Fibroblast of villous mesenchyme (primary cell): ENCODE measurements at regions not wholly inside any gene's neighbourhood (a gene's known extent, or its start where the extent isn't known, plus 50 kb on each side); places are given as distances from the start of the nearest gene placed in this dataset.

Source experiments
- DNase-seq: peaks from one replicate; pipeline ENCODE4 v3.0.0-alpha.2; 2010; ENCODE audit warnings: low read depth
- H3K4me3 ChIP-seq: 2 replicates; pipeline ENCODE4 v1.5.1; 2011; ENCODE audit warnings: low read depth, mild to moderate bottlenecking, low read length
- CTCF ChIP-seq: IDR thresholded peaks from 2 replicates; pipeline ENCODE4 v1.5.1; 2012; ENCODE audit warnings: low read depth, mild to moderate bottlenecking, low read length; ENCODE audit not compliant: insufficient read depth

DNA sequence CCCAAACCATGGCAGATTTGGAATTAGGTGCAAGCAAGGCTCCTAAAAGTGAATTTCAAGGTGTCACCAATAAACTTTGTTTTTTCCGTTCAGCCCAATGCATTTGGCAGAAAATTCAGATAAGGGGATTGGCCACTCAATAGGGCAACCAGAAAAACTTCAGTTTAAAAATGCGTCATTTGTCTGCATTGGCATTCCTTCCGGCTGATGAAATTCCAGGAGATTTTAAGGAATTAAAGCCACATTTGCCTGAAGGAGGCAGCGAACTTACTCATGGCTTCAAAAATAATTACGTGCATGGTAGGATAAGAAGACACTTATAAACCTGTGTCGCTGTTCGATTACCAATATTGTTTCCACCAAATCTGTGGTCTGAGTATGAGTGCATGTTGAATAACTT lies 151.9 kb downstream of the SALL1 start:
- no peak for TF ChIP-seq CTCF
- DNase-seq, result no peak
- H3K4me3 ChIP-seq, result no peak overlapping the region

DNA sequence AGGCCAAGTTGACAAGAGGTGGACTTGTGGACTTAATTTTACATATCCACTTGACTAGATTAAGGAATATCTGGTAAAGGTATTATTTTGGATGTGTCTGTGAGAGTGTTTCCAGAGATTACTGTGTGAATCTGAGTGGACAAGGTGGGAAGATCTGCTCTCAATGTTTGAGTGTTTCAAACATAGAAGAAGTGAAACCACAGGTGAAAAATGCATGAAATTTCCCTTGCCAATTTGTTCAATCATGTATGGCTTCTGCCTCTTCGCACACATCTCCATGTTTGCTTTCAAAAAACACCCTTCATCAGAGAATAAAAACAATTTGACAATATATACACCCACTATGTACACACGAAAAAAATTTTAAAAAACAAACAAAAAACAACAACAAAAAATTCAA lies 152.7 kb downstream of the SALL1 start:
- H3K4me3 ChIP-seq, result no peak overlapping the region
- no peak for DNase-seq
- TF ChIP-seq CTCF, result no peak

GRCh38 chr16:50997679-50998078 lies 153.4 kb downstream of the SALL1 start:
- TF ChIP-seq CTCF, result no peak
- no peak for DNase-seq
- H3K4me3 ChIP-seq, result no peak overlapping the region

GRCh38 chr16:50996830-50997186 lies 154.3 kb downstream of the SALL1 start:
- DNase-seq, result no peak
- no peak for TF ChIP-seq CTCF
- no peak overlapping the region for H3K4me3 ChIP-seq

GRCh38 chr16:50996166-50996829 lies 154.8 kb downstream of the SALL1 start:
- H3K4me3 ChIP-seq, result no peak overlapping the region
- no peak for TF ChIP-seq CTCF
- no peak for DNase-seq

DNA sequence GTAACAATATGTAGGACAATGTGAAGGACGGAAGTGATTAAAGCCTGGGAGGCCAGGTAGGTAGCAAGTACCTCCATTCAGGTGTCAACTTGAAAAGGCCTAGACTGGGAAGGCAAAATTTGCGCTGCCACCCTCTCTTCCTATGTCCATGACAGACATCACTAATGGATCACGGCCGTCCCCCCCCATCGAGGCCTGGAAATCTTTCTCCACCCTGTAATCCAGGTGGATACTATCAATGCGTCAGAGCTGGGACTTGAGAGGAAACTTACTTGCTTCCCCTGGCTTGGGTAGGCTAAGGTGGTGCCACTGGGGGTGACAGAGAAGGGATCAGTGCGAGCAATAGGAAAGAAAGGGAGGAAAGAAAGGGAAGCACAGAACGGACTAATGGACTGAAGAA lies 156.1 kb downstream of the SALL1 start:
- TF ChIP-seq CTCF, result no peak
- H3K4me3 ChIP-seq, result no peak overlapping the region
- no peak for DNase-seq
